ENCODE measurements at regions not wholly inside any gene's neighbourhood (a gene's known extent, or its start where the extent isn't known, plus 50 kb on each side); places are given as distances from the start of the nearest gene placed in this dataset.

GRCh38 chr2:217717646-217718045 is 285.1 kb downstream of the TNS1 start:
- no peak for DNase-seq

GRCh38 chr2:217715484-217715883 is 287.3 kb downstream of the TNS1 start:
- no peak for DNase-seq

GRCh38 chr2:217714287-217714751 is 288.5 kb downstream of the TNS1 start:
- no peak for DNase-seq

GRCh38 chr2:217713395-217714286 is 289.2 kb downstream of the TNS1 start:
- DNase-seq, result peak; percentile 67

- no peak for DNase-seq
Observed at GRCh38 chr2:217712431-217712830, 290.4 kb downstream of the TNS1 start.

- peak; percentile 25 for DNase-seq
Observed at GRCh38 chr2:217711188-217711587, 291.6 kb downstream of the TNS1 start.

- no peak for DNase-seq
Observed at GRCh38 chr2:217710211-217710765, 292.5 kb downstream of the TNS1 start.

- no peak for DNase-seq
Observed at GRCh38 chr2:217709478-217710210, 293.2 kb downstream of the TNS1 start.

GRCh38 chr2:217707131-217707611 is 295.6 kb downstream of the TNS1 start:
- DNase-seq, result no peak

GRCh38 chr2:217706513-217706912 is 296.3 kb downstream of the TNS1 start:
- DNase-seq, result no peak

- DNase-seq, result no peak
Observed at GRCh38 chr2:217706095-217706494, 296.7 kb downstream of the TNS1 start.

- no peak for DNase-seq
Observed at GRCh38 chr2:217705461-217705860, 297.3 kb downstream of the TNS1 start.

- no peak for DNase-seq
Observed at GRCh38 chr2:217703999-217704398, 298.8 kb downstream of the TNS1 start.

- no peak for DNase-seq
Observed at GRCh38 chr2:217703102-217703501, 299.7 kb downstream of the TNS1 start.

- DNase-seq, result no peak
Observed at GRCh38 chr2:217701622-217702021, 301.2 kb downstream of the TNS1 start.

- no peak for DNase-seq
Observed at GRCh38 chr2:217698691-217699090, 304.1 kb downstream of the TNS1 start.

- DNase-seq, result peak; percentile 82
Observed at GRCh38 chr2:217695033-217695520, 307.7 kb downstream of the TNS1 start.

- DNase-seq, result no peak
Observed at GRCh38 chr2:217694291-217694690, 308.5 kb downstream of the TNS1 start.

- DNase-seq, result no peak
Observed at GRCh38 chr2:217693363-217693762, 309.4 kb downstream of the TNS1 start.

- no peak for DNase-seq
Observed at GRCh38 chr2:217691920-217692666, 310.7 kb downstream of the TNS1 start.

- DNase-seq, result no peak
Observed at GRCh38 chr2:217691516-217691915, 311.3 kb downstream of the TNS1 start.

- no peak for DNase-seq
Observed at GRCh38 chr2:217689053-217689452, 313.7 kb downstream of the TNS1 start.

- no peak for DNase-seq
Observed at GRCh38 chr2:217688494-217688893, 314.3 kb downstream of the TNS1 start.
